SK-N-SH (cell line): ENCODE measurements at regions not wholly inside any gene's neighbourhood (a gene's known extent, or its start where the extent isn't known, plus 50 kb on each side); places are given as distances from the start of the nearest gene placed in this dataset.

Experiments
- EP300 ChIP-seq, 2 experiments: IDR thresholded peaks; 2 replicates each; pipeline versions ENCODE4 v1.4.0 to v1.6.1; 2012; ENCODE audit warnings: borderline replicate concordance in 1 of 2, low read depth in 1 of 2, low read length in 1 of 2
- NRF1 ChIP-seq: IDR thresholded peaks from 2 replicates; pipeline ENCODE4 v1.6.1; 2012; ENCODE audit warnings: low read depth, mild to moderate bottlenecking, low read length
- SMC3 ChIP-seq: IDR thresholded peaks from 2 replicates; pipeline ENCODE4 v1.6.1; 2012; ENCODE audit warnings: low read depth, low read length, improper control_type of control experiment
- TAF1 ChIP-seq: IDR thresholded peaks from 2 replicates; pipeline ENCODE4 v1.6.1; 2012; ENCODE audit warnings: low read depth, mild to moderate bottlenecking, low read length, moderate library complexity, borderline replicate concordance
- TCF12 ChIP-seq: IDR thresholded peaks from 2 replicates; pipeline ENCODE4 v1.4.0; 2012
- TF ChIP-seq, protein P1 (sequence below): fragments of 200-600 bp; sonication (generic); IDR thresholded peaks from 2 replicates; pipeline ENCODE4 v1.6.1; 2017; ENCODE audit warnings: antibody characterized with exemption, mild to moderate bottlenecking, moderate library complexity
- TF ChIP-seq, protein P2 (sequence below): IDR thresholded peaks from 2 replicates; pipeline ENCODE4 v1.4.0; 2012; ENCODE audit warnings: low read depth

DNA sequence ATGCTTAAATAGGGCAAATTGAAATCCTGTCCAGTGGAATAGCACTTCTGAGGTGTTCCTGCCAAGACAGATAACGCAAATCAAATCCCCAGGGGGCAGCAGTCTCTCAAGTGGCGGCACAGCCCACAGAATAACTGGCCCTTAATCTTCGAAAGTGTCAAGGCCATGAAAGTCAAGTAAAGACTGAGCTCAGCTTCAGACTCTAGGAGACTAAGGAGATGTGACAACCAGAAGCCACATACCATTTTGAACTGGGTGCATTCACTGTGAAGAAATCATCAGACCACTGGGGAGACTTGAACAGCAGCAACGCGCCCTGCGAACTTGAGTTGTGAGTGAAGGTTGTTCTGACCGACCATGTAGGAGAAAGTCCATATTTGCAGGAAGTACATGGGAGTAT lies 66.0 kb upstream of the ASAP2 start:
- TF ChIP-seq, protein P1, sequence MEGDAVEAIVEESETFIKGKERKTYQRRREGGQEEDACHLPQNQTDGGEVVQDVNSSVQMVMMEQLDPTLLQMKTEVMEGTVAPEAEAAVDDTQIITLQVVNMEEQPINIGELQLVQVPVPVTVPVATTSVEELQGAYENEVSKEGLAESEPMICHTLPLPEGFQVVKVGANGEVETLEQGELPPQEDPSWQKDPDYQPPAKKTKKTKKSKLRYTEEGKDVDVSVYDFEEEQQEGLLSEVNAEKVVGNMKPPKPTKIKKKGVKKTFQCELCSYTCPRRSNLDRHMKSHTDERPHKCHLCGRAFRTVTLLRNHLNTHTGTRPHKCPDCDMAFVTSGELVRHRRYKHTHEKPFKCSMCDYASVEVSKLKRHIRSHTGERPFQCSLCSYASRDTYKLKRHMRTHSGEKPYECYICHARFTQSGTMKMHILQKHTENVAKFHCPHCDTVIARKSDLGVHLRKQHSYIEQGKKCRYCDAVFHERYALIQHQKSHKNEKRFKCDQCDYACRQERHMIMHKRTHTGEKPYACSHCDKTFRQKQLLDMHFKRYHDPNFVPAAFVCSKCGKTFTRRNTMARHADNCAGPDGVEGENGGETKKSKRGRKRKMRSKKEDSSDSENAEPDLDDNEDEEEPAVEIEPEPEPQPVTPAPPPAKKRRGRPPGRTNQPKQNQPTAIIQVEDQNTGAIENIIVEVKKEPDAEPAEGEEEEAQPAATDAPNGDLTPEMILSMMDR = no peak; the same call in 1 of the 2 replicates
- TF ChIP-seq, protein P2, sequence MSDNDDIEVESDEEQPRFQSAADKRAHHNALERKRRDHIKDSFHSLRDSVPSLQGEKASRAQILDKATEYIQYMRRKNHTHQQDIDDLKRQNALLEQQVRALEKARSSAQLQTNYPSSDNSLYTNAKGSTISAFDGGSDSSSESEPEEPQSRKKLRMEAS = no peak
- no peak for TF ChIP-seq SMC3
- no peak for TF ChIP-seq TAF1
- no peak for TF ChIP-seq EP300 (IDR thresholded peaks at IDR 0.05; ENCODE audit: borderline replicate concordance in 1 of 2, low read depth in 1 of 2, low read length in 1 of 2)
- no peak for TF ChIP-seq TCF12
- no peak for TF ChIP-seq NRF1
